ENCODE measurements at regions not wholly inside any gene's neighbourhood (a gene's known extent, or its start where the extent isn't known, plus 50 kb on each side); places are given as distances from the start of the nearest gene placed in this dataset.
A peak's percentile ranks its signal among the peaks of the same experiment; 100 is the strongest.

DNA sequence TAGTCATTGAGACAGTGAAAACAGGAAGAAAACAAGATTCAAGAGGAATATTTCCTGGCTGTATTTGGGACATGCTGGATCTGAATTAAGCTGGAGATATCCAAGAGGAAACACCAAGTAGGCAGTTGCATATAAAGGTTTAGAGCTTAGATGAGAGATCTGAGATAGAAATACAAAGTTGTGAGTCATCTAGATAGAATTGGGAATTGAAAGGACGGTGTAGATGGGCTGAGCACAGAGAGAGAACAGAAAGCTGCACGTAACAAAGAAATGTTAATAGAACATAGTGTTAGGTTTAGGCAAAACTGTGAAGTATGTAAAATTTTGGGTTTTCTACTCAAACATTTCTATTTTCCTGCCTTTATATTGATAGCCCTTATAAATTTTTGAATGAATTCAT lies 218.5 kb upstream of the TMEM196 start:
- ATAC-seq (ENCODE audit: low read depth) (no peak), DNase-seq (ENCODE audit: low spot score) (no peak)
- Histone ChIP-seq H3K4me1 (ENCODE audit: insufficient read depth, poor library complexity, severe bottlenecking) (no peaks in the 10 kb centered on the region), H3K4me3 (ENCODE audit: severe bottlenecking) (no peak overlapping the region), H3K36me3 (ENCODE audit: low read depth) (no peaks in the 10 kb centered on the region), H3K9me3 (ENCODE audit: severe bottlenecking) (peaks cover 2% of the 10 kb centered on the region), H3K27me3 (ENCODE audit: insufficient read depth, poor library complexity, severe bottlenecking) (no peaks in the 10 kb centered on the region), H3K27ac (ENCODE audit: poor library complexity, severe bottlenecking) (no peak overlapping the region)
- TF ChIP-seq, protein P1, sequence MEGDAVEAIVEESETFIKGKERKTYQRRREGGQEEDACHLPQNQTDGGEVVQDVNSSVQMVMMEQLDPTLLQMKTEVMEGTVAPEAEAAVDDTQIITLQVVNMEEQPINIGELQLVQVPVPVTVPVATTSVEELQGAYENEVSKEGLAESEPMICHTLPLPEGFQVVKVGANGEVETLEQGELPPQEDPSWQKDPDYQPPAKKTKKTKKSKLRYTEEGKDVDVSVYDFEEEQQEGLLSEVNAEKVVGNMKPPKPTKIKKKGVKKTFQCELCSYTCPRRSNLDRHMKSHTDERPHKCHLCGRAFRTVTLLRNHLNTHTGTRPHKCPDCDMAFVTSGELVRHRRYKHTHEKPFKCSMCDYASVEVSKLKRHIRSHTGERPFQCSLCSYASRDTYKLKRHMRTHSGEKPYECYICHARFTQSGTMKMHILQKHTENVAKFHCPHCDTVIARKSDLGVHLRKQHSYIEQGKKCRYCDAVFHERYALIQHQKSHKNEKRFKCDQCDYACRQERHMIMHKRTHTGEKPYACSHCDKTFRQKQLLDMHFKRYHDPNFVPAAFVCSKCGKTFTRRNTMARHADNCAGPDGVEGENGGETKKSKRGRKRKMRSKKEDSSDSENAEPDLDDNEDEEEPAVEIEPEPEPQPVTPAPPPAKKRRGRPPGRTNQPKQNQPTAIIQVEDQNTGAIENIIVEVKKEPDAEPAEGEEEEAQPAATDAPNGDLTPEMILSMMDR (IDR thresholded peaks at IDR 0.05; ENCODE audit: poor library complexity, severe bottlenecking): no peak

GRCh38 chr7:19989906-19990305 lies 216.5 kb upstream of the TMEM196 start:
- Histone ChIP-seq H3K9me3 (ENCODE audit: severe bottlenecking) (peaks cover 2% of the 10 kb centered on the region), H3K4me1 (ENCODE audit: insufficient read depth, poor library complexity, severe bottlenecking) (no peaks in the 10 kb centered on the region)
- DNase-seq (ENCODE audit: low spot score): no peak

GRCh38 chr7:19988860-19989259 lies 215.4 kb upstream of the TMEM196 start:
- H3K27ac ChIP-seq (ENCODE audit: poor library complexity, severe bottlenecking): no peak overlapping the region
- H3K36me3 ChIP-seq (ENCODE audit: low read depth): no peaks in the 10 kb centered on the region
- H3K9me3 ChIP-seq (ENCODE audit: severe bottlenecking): peaks cover 2% of the 10 kb centered on the region
- no peaks in the 10 kb centered on the region for H3K27me3 ChIP-seq (ENCODE audit: insufficient read depth, poor library complexity, severe bottlenecking)
- TF ChIP-seq, protein P1 (IDR thresholded peaks at IDR 0.05; ENCODE audit: poor library complexity, severe bottlenecking): no peak
- no peak overlapping the region for H3K4me3 ChIP-seq (ENCODE audit: severe bottlenecking)
- no peak for ATAC-seq (ENCODE audit: low read depth)
- DNase-seq (ENCODE audit: low spot score): no peak
- no peaks in the 10 kb centered on the region for H3K4me1 ChIP-seq (ENCODE audit: insufficient read depth, poor library complexity, severe bottlenecking)

More at GRCh38 chr7:19989906-19990305, 216.5 kb upstream of the TMEM196 start:
- TF ChIP-seq, protein P1 (IDR thresholded peaks at IDR 0.05; ENCODE audit: poor library complexity, severe bottlenecking): no peak
- ATAC-seq (ENCODE audit: low read depth): no peak
- Histone ChIP-seq H3K27ac (ENCODE audit: poor library complexity, severe bottlenecking) (no peak overlapping the region), H3K36me3 (ENCODE audit: low read depth) (no peaks in the 10 kb centered on the region), H3K27me3 (ENCODE audit: insufficient read depth, poor library complexity, severe bottlenecking) (no peaks in the 10 kb centered on the region), H3K4me3 (ENCODE audit: severe bottlenecking) (no peak overlapping the region)

- no peak; the same call in 2 of the 3 replicates for ATAC-seq (ENCODE audit: low read depth)
- TF ChIP-seq, protein P1 (IDR thresholded peaks at IDR 0.05; ENCODE audit: poor library complexity, severe bottlenecking): no peak
- no peak overlapping the region for H3K4me3 ChIP-seq (ENCODE audit: severe bottlenecking)
- DNase-seq (ENCODE audit: low spot score): no peak
- no peaks in the 10 kb centered on the region for H3K27me3 ChIP-seq (ENCODE audit: insufficient read depth, poor library complexity, severe bottlenecking)
- H3K36me3 ChIP-seq (ENCODE audit: low read depth): no peaks in the 10 kb centered on the region
- no peaks in the 10 kb centered on the region for H3K4me1 ChIP-seq (ENCODE audit: insufficient read depth, poor library complexity, severe bottlenecking)
- H3K9me3 ChIP-seq (ENCODE audit: severe bottlenecking): no peaks in the 10 kb centered on the region
- no peak overlapping the region for H3K27ac ChIP-seq (ENCODE audit: poor library complexity, severe bottlenecking)
Observed at GRCh38 chr7:19984231-19984632, 210.8 kb upstream of the TMEM196 start.

- no peak for DNase-seq (ENCODE audit: low spot score)
Observed at GRCh38 chr7:19982841-19983835, 209.7 kb upstream of the TMEM196 start.

More at GRCh38 chr7:19982841-19983835, 209.7 kb upstream of the TMEM196 start:
- Histone ChIP-seq H3K9me3 (ENCODE audit: severe bottlenecking) (no peaks in the 10 kb centered on the region), H3K36me3 (ENCODE audit: low read depth) (no peaks in the 10 kb centered on the region), H3K27me3 (ENCODE audit: insufficient read depth, poor library complexity, severe bottlenecking) (no peaks in the 10 kb centered on the region), H3K4me1 (ENCODE audit: insufficient read depth, poor library complexity, severe bottlenecking) (no peaks in the 10 kb centered on the region), H3K4me3 (ENCODE audit: severe bottlenecking) (no peak overlapping the region), H3K27ac (ENCODE audit: poor library complexity, severe bottlenecking) (no peak overlapping the region)
- ATAC-seq (ENCODE audit: low read depth): no peak
- TF ChIP-seq, protein P1 (IDR thresholded peaks at IDR 0.05; ENCODE audit: poor library complexity, severe bottlenecking): peak; percentile 37

Data from RWPE2 (cell line).